GM12878 (cell line): ENCODE measurements at regions not wholly inside any gene's neighbourhood (a gene's known extent, or its start where the extent isn't known, plus 50 kb on each side); places are given as distances from the start of the nearest gene placed in this dataset.

Source experiments
- ATAC-seq: fragments of 200-7000 bp; cut with Tn5 transposase; 3 replicates; pipeline ENCODE4 v1.9.1; 2020; ENCODE audit warnings: mild to moderate bottlenecking, moderate library complexity
- BruUV-seq: library from RNA; stranded (reverse); fragments of 400-500 nt; replicated peaks from 2 replicates; lab custom pipeline; 2021; lab: Mats Ljungman, UMichigan
- CTCF ChIA-PET: fragments of 300-600 bp; sonication (Branson Sonifier 250); formaldehyde crosslinking; extraction: SDS; loops from one replicate; lab custom pipeline; 2021; ENCODE audit warnings: inconsistent platforms; lab: Yijun Ruan, JAX
- POLR2A ChIA-PET: fragments of 350-600 bp; formaldehyde crosslinking; extraction: SDS; loops from one replicate; lab custom pipeline; 2021; ENCODE audit warnings: inconsistent platforms; lab: Charles Lee
- RAD21 ChIA-PET: fragments of 300-600 bp; sonication (Branson Sonifier 250); formaldehyde crosslinking; loops from one replicate; lab custom pipeline; 2023; ENCODE audit warnings: antibody characterized with exemption; ENCODE audit not compliant: unreplicated experiment; lab: Charles Lee
- SMC1A ChIA-PET: fragments of 300-600 bp; sonication (Branson Sonifier 250); formaldehyde crosslinking; loops from one replicate; lab custom pipeline; 2023; ENCODE audit not compliant: unreplicated experiment, uncharacterized antibody; lab: Charles Lee
- DNase-seq: peaks from one replicate; pipeline ENCODE4 v3.0.0-alpha.2; 2011; ENCODE audit warnings: low read depth, low spot score
- FAIRE-seq: peaks from 3 replicates; lab custom pipeline; 2011; peaks lifted over from hg19 to GRCh38; lab: Jason Lieb, UNC
- H2AFZ ChIP-seq: 2 replicates; pipeline ENCODE4 v1.6.0; 2011; ENCODE audit warnings: low read depth, low read length, control low read depth; ENCODE audit not compliant: control insufficient read depth
- H3K27ac ChIP-seq: 2 replicates; pipeline ENCODE4 v1.5.1; 2011; ENCODE audit warnings: control low read depth; ENCODE audit not compliant: control insufficient read depth, insufficient read depth
- H3K27me3 ChIP-seq, 2 experiments: replicated peaks in 1 of 2; 2 replicates each; pipeline versions ENCODE4 v1.6.0 to v1.6.1; 2011; ENCODE audit warnings: low read length in 1 of 2; ENCODE audit not compliant: control insufficient read depth in 2 of 2, insufficient read depth in 2 of 2
- H3K36me3 ChIP-seq, 2 experiments: 2 replicates each; pipeline ENCODE4 v1.5.1; 2011; ENCODE audit warnings: low read length in 1 of 2; ENCODE audit not compliant: control insufficient read depth in 2 of 2, insufficient read depth in 2 of 2
- H3K4me1 ChIP-seq: 2 replicates; pipeline ENCODE4 v1.6.1; 2011; ENCODE audit warnings: mild to moderate bottlenecking, low read length, moderate library complexity, mixed read lengths; ENCODE audit not compliant: control insufficient read depth, insufficient read depth
- H3K4me2 ChIP-seq: 2 replicates; pipeline ENCODE4 v1.6.0; 2011; ENCODE audit warnings: control low read depth; ENCODE audit not compliant: control insufficient read depth, insufficient read depth
- H3K4me3 ChIP-seq: fragments of 200-600 bp; sonication (generic); 2 replicates; pipeline ENCODE4 v1.5.1; 2016
- H3K79me2 ChIP-seq: 2 replicates; pipeline ENCODE4 v1.6.0; 2011; ENCODE audit warnings: low read length; ENCODE audit not compliant: control insufficient read depth, insufficient read depth
- H3K9ac ChIP-seq: 2 replicates; pipeline ENCODE4 v1.8.0; 2011; ENCODE audit warnings: low read length, control low read depth, mixed read lengths; ENCODE audit not compliant: control insufficient read depth, insufficient read depth
- H3K9me3 ChIP-seq: replicated peaks from 3 replicates; pipeline ENCODE4 v1.5.1; 2011; ENCODE audit warnings: mild to moderate bottlenecking, low read length; ENCODE audit not compliant: control insufficient read depth, insufficient read depth
- H4K20me1 ChIP-seq: 2 replicates; pipeline ENCODE4 v1.6.0; 2011; ENCODE audit not compliant: control insufficient read depth, insufficient read depth
- LARP7 ChIP-seq: fragments of 450-650 bp; IDR thresholded peaks from 2 replicates; pipeline ENCODE4 v1.6.1; 2017; ENCODE audit warnings: mild to moderate bottlenecking
- MXI1 ChIP-seq: fragments of 150-350 bp; IDR thresholded peaks from 2 replicates; pipeline ENCODE4 v1.6.1; 2011; ENCODE audit warnings: low read depth, mild to moderate bottlenecking, inconsistent platforms, low read length, improper control_type of control experiment
- NBN ChIP-seq: fragments of 450-650 bp; IDR thresholded peaks from 2 replicates; pipeline ENCODE4 v1.6.1; 2016
- PAX8 ChIP-seq: fragments of 450-650 bp; IDR thresholded peaks from 2 replicates; pipeline ENCODE4 v1.6.1; 2017; ENCODE audit warnings: mild to moderate bottlenecking, moderate library complexity
- RBBP5 ChIP-seq: fragments of 200-600 bp; sonication (generic); conservative IDR thresholded peaks from 2 replicates; pipeline ENCODE4 v1.6.1; 2016
- SMARCA5 ChIP-seq: fragments of 450-650 bp; IDR thresholded peaks from 2 replicates; pipeline ENCODE4 v1.6.1; 2017; ENCODE audit warnings: mild to moderate bottlenecking
- SREBF2 ChIP-seq: IDR thresholded peaks from 2 replicates; pipeline ENCODE4 v1.6.1; 2012; ENCODE audit warnings: mild to moderate bottlenecking, low read length
- ZNF217 ChIP-seq: fragments of 450-650 bp; IDR thresholded peaks from 2 replicates; pipeline ENCODE4 v1.6.1; 2017; ENCODE audit warnings: antibody characterized with exemption, mild to moderate bottlenecking
- ZSCAN29 ChIP-seq: fragments of 450-650 bp; IDR thresholded peaks from 2 replicates; pipeline ENCODE4 v1.6.1; 2017; ENCODE audit warnings: mild to moderate bottlenecking, moderate library complexity
- WGBS: methylation state at CpG from one replicate; pipeline ENCODE4 v1.1.6; 2016; ENCODE audit warnings: low lambda C conversion rate; ENCODE audit not compliant: insufficient replicate concordance, insufficient coverage; ENCODE audit errors: missing lambda C conversion rate; 5-methylcytosine and 5-hydroxymethylcytosine counted together
- in situ Hi-C: fragments of 300-500 bp; cut with MboI; formaldehyde crosslinking; loops from 9 replicates; pipeline ENCODE4 v1.14.3; 2018; ENCODE audit warnings: mixed read lengths
- intact Hi-C: fragments of 100-400 bp; cut with micrococcal nuclease; formaldehyde crosslinking; loops from one replicate; pipeline ENCODE4 v1.14.2; 2022; ENCODE audit not compliant: unreplicated experiment
- TF ChIP-seq, protein P1 (sequence below): IDR thresholded peaks from 2 replicates; pipeline ENCODE4 v1.6.1; 2011; ENCODE audit warnings: borderline replicate concordance, low read depth, mild to moderate bottlenecking, moderate library complexity, mixed read lengths, low read length; ENCODE audit not compliant: insufficient read depth; ENCODE audit errors: extremely low read length
- TF ChIP-seq, protein P2 (sequence below): fragments of 450-650 bp; formaldehyde crosslinking; IDR thresholded peaks from 2 replicates; pipeline ENCODE4 v1.4.0; 2022; ENCODE audit warnings: mild to moderate bottlenecking, moderate library complexity

DNA sequence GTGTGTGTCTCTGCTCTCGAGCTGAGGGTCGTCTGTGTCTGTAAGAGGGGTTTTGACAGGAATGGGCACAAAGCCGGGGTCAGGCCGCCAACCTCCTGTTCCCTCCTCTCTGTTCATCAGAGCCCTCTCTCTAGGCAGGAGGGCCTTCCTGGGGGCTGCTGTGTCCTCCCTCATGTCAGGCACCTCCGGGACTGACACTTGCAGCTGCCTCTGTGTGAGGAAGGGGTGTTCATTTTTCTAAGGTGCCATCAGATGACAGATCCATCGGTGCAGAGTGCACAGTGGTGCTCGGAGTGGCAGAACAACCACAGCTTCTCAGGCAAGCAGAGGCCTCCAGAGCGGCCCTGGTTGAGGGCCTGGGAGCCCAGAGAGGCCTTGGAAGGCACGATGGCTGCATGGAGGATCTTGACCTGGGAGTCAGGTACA, 265.4 kb upstream of the B3GAT1 start:
- Histone ChIP-seq H3K27ac (no peak overlapping the region), H4K20me1 (no peaks in the 10 kb centered on the region; the same call in 1 of the 2 replicates), H3K79me2 (no peaks in the 10 kb centered on the region), H3K9me3 (no peaks in the 10 kb centered on the region), H3K36me3 (no peaks in the 10 kb centered on the region), H3K27me3 (no peaks in the 10 kb centered on the region), H3K9ac (no peak overlapping the region), H3K4me3 (no peak overlapping the region), H2AFZ (no peak overlapping the region), H3K4me2 (no peak overlapping the region), H3K4me1 (no peaks in the 10 kb centered on the region)
- intact Hi-C loops: no loop called here
- ChIA-PET RAD21 (no interaction called here), SMC1A (no interaction called here), POLR2A (no interaction called here), CTCF (no interaction called here)
- DNase-seq (no peak), FAIRE-seq (no peak), ATAC-seq (no peak)
- 0% methylated on average over 9 of the region's 9 CpGs for WGBS
- no peak for TF ChIP-seq MXI1
- TF ChIP-seq ZNF217: no peak
- TF ChIP-seq, protein P1, sequence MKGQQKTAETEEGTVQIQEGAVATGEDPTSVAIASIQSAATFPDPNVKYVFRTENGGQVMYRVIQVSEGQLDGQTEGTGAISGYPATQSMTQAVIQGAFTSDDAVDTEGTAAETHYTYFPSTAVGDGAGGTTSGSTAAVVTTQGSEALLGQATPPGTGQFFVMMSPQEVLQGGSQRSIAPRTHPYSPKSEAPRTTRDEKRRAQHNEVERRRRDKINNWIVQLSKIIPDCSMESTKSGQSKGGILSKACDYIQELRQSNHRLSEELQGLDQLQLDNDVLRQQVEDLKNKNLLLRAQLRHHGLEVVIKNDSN: no peak
- no peak for TF ChIP-seq PAX8
- no peak for TF ChIP-seq RBBP5
- TF ChIP-seq, protein P2, sequence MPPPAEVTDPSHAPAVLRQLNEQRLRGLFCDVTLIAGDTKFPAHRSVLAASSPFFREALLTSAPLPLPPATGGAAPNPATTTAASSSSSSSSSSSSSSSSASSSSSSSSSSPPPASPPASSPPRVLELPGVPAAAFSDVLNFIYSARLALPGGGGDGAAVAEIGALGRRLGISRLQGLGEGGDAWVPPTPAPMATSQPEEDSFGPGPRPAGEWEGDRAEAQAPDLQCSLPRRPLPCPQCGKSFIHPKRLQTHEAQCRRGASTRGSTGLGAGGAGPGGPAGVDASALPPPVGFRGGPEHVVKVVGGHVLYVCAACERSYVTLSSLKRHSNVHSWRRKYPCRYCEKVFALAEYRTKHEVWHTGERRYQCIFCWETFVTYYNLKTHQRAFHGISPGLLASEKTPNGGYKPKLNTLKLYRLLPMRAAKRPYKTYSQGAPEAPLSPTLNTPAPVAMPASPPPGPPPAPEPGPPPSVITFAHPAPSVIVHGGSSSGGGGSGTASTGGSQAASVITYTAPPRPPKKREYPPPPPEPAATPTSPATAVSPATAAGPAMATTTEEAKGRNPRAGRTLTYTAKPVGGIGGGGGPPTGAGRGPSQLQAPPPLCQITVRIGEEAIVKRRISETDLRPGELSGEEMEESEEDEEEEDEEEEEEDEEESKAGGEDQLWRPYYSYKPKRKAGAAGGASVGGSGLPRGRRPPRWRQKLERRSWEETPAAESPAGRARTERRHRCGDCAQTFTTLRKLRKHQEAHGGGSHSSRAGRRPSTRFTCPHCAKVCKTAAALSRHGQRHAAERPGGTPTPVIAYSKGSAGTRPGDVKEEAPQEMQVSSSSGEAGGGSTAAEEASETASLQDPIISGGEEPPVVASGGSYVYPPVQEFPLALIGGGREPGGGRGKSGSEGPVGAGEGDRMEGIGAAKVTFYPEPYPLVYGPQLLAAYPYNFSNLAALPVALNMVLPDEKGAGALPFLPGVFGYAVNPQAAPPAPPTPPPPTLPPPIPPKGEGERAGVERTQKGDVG (CRISPR knock-in tag): no peak
- no peak for TF ChIP-seq SMARCA5
- no peak for TF ChIP-seq SREBF2
- no peak for TF ChIP-seq ZSCAN29
- no peak for TF ChIP-seq NBN
- no peak for TF ChIP-seq LARP7
- BruUV-seq: no TSS peak
- in situ Hi-C loops: no loop called here
